H9 (cell line): ENCODE measurements at regions not wholly inside any gene's neighbourhood (a gene's known extent, or its start where the extent isn't known, plus 50 kb on each side); places are given as distances from the start of the nearest gene placed in this dataset.

Experiments used
- DNase-seq: peaks from one replicate; pipeline ENCODE4 v3.0.0-alpha.2; 2017
- H2AFZ ChIP-seq: one replicate; pipeline ENCODE4 v1.6.1; 2013; ENCODE audit warnings: mild to moderate bottlenecking, low read length, control low read depth, moderate library complexity
- H2AK5ac ChIP-seq: 2 replicates; pipeline ENCODE4 v1.6.1; 2013; ENCODE audit warnings: low read length, control low read depth, mixed read lengths; ENCODE audit not compliant: insufficient read length
- H2BK120ac ChIP-seq: one replicate; pipeline ENCODE4 v1.6.1; 2013; ENCODE audit warnings: low read depth, mild to moderate bottlenecking, low read length, control low read depth, inconsistent platforms; ENCODE audit not compliant: poor library complexity, severe bottlenecking
- H2BK12ac ChIP-seq: 2 replicates; pipeline ENCODE4 v1.6.1; 2013; ENCODE audit warnings: low read length, control low read depth, mixed read lengths, low read depth; ENCODE audit not compliant: insufficient read length
- H2BK15ac ChIP-seq: 2 replicates; pipeline ENCODE4 v1.6.1; 2013; ENCODE audit warnings: low read depth, low read length, control low read depth
- H2BK20ac ChIP-seq: one replicate; pipeline ENCODE4 v1.6.1; 2013; ENCODE audit warnings: low read depth, mild to moderate bottlenecking, low read length, control low read depth, inconsistent platforms; ENCODE audit not compliant: poor library complexity, severe bottlenecking
- H2BK5ac ChIP-seq: 2 replicates; pipeline ENCODE4 v1.6.1; 2013; ENCODE audit warnings: low read length, control low read depth, mixed read lengths; ENCODE audit not compliant: insufficient read length
- H3K14ac ChIP-seq: 2 replicates; pipeline ENCODE4 v1.6.1; 2013; ENCODE audit warnings: low read length, control low read depth; ENCODE audit not compliant: insufficient read depth
- H3K18ac ChIP-seq: 2 replicates; pipeline ENCODE4 v1.6.1; 2013; ENCODE audit warnings: low read depth, mild to moderate bottlenecking, mixed read lengths, low read length, control low read depth; ENCODE audit not compliant: insufficient read length
- H3K23ac ChIP-seq: 2 replicates; pipeline ENCODE4 v1.6.1; 2013; ENCODE audit warnings: low read length, control low read depth, mixed read lengths, low read depth; ENCODE audit not compliant: insufficient read length
- H3K23me2 ChIP-seq: 2 replicates; pipeline ENCODE4 v1.6.1; 2013; ENCODE audit warnings: low read depth, mild to moderate bottlenecking, mixed read lengths, low read length, control low read depth; ENCODE audit not compliant: insufficient read length, poor library complexity, severe bottlenecking
- H3K27ac ChIP-seq: 2 replicates; pipeline ENCODE4 v1.5.1; 2013; ENCODE audit warnings: low read length, control low read depth, mixed read lengths, low read depth; ENCODE audit not compliant: insufficient read length
- H3K27me3 ChIP-seq: 2 replicates; pipeline ENCODE4 v1.6.1; 2013; ENCODE audit warnings: low read length, control low read depth, inconsistent platforms; ENCODE audit not compliant: insufficient read depth
- H3K4ac ChIP-seq: 2 replicates; pipeline ENCODE4 v1.6.1; 2013; ENCODE audit warnings: low read depth, mild to moderate bottlenecking, control low read depth, inconsistent platforms, low read length, moderate library complexity
- H3K4me1 ChIP-seq: 2 replicates; pipeline ENCODE4 v1.6.1; 2013; ENCODE audit warnings: low read length, control low read depth, inconsistent platforms; ENCODE audit not compliant: insufficient read depth
- H3K4me2 ChIP-seq: 2 replicates; pipeline ENCODE4 v1.6.1; 2013; ENCODE audit warnings: low read length, control low read depth, mixed read lengths; ENCODE audit not compliant: insufficient read length, insufficient read depth
- H3K56ac ChIP-seq: 2 replicates; pipeline ENCODE4 v1.6.1; 2013; ENCODE audit warnings: low read depth, mild to moderate bottlenecking, mixed read lengths, low read length, control low read depth; ENCODE audit not compliant: insufficient read length
- H3K79me1 ChIP-seq: 2 replicates; pipeline ENCODE4 v1.6.1; 2013; ENCODE audit warnings: low read depth, mild to moderate bottlenecking, moderate library complexity, low read length, control low read depth, inconsistent platforms; ENCODE audit not compliant: insufficient read depth, poor library complexity, severe bottlenecking
- H3K79me2 ChIP-seq: 2 replicates; pipeline ENCODE4 v1.6.1; 2013; ENCODE audit warnings: low read length, control low read depth, inconsistent platforms; ENCODE audit not compliant: insufficient read depth
- H3K9ac ChIP-seq: 2 replicates; pipeline ENCODE4 v1.6.1; 2013; ENCODE audit warnings: low read length, control low read depth, mixed read lengths; ENCODE audit not compliant: insufficient read length; ENCODE audit errors: extremely low read depth
- H3K9me3 ChIP-seq: one replicate; pipeline ENCODE4 v1.6.1; 2013; ENCODE audit warnings: low read depth, low read length, inconsistent platforms; ENCODE audit not compliant: control insufficient read depth
- H3T11ph ChIP-seq: one replicate; pipeline ENCODE4 v1.6.1; 2013; ENCODE audit warnings: mild to moderate bottlenecking, low read length, control low read depth, inconsistent platforms
- H4K20me1 ChIP-seq: one replicate; pipeline ENCODE4 v1.6.1; 2013; ENCODE audit not compliant: control insufficient read depth, insufficient read length, insufficient read depth
- H4K5ac ChIP-seq: 2 replicates; pipeline ENCODE4 v1.6.1; 2013; ENCODE audit warnings: low read depth, mild to moderate bottlenecking, mixed read lengths, low read length, control low read depth; ENCODE audit not compliant: insufficient read length
- H4K8ac ChIP-seq: replicated peaks from 2 replicates; pipeline ENCODE4 v1.6.1; 2013; ENCODE audit warnings: low read length, control low read depth, mixed read lengths, low read depth; ENCODE audit not compliant: insufficient read length
- H4K91ac ChIP-seq: 2 replicates; pipeline ENCODE4 v1.6.1; 2013; ENCODE audit warnings: low read depth, mild to moderate bottlenecking, moderate library complexity, mixed read lengths, low read length, control low read depth; ENCODE audit not compliant: insufficient read length
- H3K27ac Mint-ChIP-seq, 3 experiments: 2 replicates in 2 of 3; 3 replicates in 1 of 3; pipeline ENCODE4 v1.8.0; 2020 to 2021; ENCODE audit warnings: mixed read lengths in 3 of 3, mild to moderate bottlenecking in 1 of 3, moderate library complexity in 1 of 3
- H3K27me3 Mint-ChIP-seq: 2 replicates; pipeline ENCODE4 v1.8.0; 2021; ENCODE audit warnings: low read depth, mild to moderate bottlenecking, moderate library complexity, mixed read lengths
- H3K36me3 Mint-ChIP-seq, 3 experiments: 2 replicates in 2 of 3; 3 replicates in 1 of 3; pipeline ENCODE4 v1.8.0; 2020 to 2021; ENCODE audit warnings: low read depth in 3 of 3, mixed read lengths in 3 of 3; ENCODE audit not compliant: insufficient read depth in 1 of 3
- H3K4me1 Mint-ChIP-seq, 2 experiments: 2 replicates each; pipeline ENCODE4 v1.8.0; 2020; ENCODE audit warnings: mixed read lengths in 2 of 2
- H3K4me3 Mint-ChIP-seq, 2 experiments: 2 replicates in 1 of 2; 3 replicates in 1 of 2; pipeline ENCODE4 v1.8.0; 2020 to 2021; ENCODE audit warnings: mild to moderate bottlenecking in 2 of 2, mixed read lengths in 2 of 2, moderate library complexity in 1 of 2
- H3K9me3 Mint-ChIP-seq, 2 experiments: 2 replicates in 1 of 2; 3 replicates in 1 of 2; pipeline ENCODE4 v1.8.0; 2020; ENCODE audit warnings: mild to moderate bottlenecking in 2 of 2, mixed read lengths in 2 of 2, moderate library complexity in 1 of 2
- WGBS: extraction: QIAGEN DNeasy Blood & Tissue Kit; methylation state at CpG from one replicate; pipeline ENCODE4 v1.1.7; 2013; ENCODE audit warnings: missing lambda C conversion rate, low lambda C conversion rate, mixed read lengths; ENCODE audit not compliant: insufficient read length; ENCODE audit errors: extremely low coverage; 5-methylcytosine and 5-hydroxymethylcytosine counted together
- TF ChIP-seq, protein P1 (sequence below): fragments of 200-600 bp; sonication (generic); conservative IDR thresholded peaks from 3 replicates; pipeline ENCODE4 v1.8.0; 2021; ENCODE audit warnings: antibody characterized with exemption, mild to moderate bottlenecking

DNA sequence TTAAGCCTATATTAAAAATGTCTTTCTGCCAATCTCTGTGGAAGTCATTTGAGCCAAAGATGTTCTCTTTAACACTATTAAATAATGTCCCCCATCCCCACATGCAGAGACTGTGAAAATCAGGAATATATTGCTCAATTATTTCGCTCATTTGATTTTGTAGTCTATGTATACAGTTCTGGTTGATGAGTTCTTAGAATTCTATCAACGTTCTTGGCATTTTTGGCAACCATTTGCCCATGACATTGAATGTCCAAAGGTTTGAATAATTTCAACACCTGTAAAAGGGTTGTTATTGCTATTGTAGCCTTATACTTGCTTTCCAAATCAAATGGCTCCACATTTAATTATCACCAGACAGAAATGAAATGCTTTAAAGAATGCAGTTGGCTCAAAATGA, 536.1 kb downstream of the CAAP1 start:
- Histone ChIP-seq H3K23me2 (no peaks in the 10 kb centered on the region), H4K20me1 (no peaks in the 10 kb centered on the region), H3K14ac (no peak overlapping the region), H4K5ac (no peak overlapping the region), H3K18ac (no peak overlapping the region), H2BK12ac (no peak overlapping the region), H3K56ac (no peak overlapping the region), H3K4me2 (no peak overlapping the region), H2AK5ac (no peak overlapping the region), H3T11ph (no peak overlapping the region), H2BK20ac (no peak overlapping the region), H3K4ac (no peak overlapping the region), H2BK120ac (no peak overlapping the region), H2BK5ac (no peak overlapping the region), H2AFZ (no peak overlapping the region), H3K9me3 (no peaks in the 10 kb centered on the region), H3K27ac (no peak overlapping the region), H4K91ac (no peak overlapping the region), H3K79me2 (no peaks in the 10 kb centered on the region), H3K27me3 (no peaks in the 10 kb centered on the region), H3K23ac (no peak overlapping the region), H4K8ac (no peak overlapping the region), H2BK15ac (no peak overlapping the region), H3K4me1 (no peaks in the 10 kb centered on the region), H3K79me1 (no peaks in the 10 kb centered on the region), H3K9ac (no peak overlapping the region)
- no peaks in the 10 kb centered on the region for H3K36me3 Mint-ChIP-seq
- WGBS = no CpG with 5 or more reads among the region's 2 CpGs
- no peak for DNase-seq
- H3K4me3 Mint-ChIP-seq = no peak overlapping the region
- H3K27ac Mint-ChIP-seq = no peak overlapping the region
- TF ChIP-seq, protein P1, sequence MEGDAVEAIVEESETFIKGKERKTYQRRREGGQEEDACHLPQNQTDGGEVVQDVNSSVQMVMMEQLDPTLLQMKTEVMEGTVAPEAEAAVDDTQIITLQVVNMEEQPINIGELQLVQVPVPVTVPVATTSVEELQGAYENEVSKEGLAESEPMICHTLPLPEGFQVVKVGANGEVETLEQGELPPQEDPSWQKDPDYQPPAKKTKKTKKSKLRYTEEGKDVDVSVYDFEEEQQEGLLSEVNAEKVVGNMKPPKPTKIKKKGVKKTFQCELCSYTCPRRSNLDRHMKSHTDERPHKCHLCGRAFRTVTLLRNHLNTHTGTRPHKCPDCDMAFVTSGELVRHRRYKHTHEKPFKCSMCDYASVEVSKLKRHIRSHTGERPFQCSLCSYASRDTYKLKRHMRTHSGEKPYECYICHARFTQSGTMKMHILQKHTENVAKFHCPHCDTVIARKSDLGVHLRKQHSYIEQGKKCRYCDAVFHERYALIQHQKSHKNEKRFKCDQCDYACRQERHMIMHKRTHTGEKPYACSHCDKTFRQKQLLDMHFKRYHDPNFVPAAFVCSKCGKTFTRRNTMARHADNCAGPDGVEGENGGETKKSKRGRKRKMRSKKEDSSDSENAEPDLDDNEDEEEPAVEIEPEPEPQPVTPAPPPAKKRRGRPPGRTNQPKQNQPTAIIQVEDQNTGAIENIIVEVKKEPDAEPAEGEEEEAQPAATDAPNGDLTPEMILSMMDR = no peak
- no peaks in the 10 kb centered on the region for H3K4me1 Mint-ChIP-seq
- 0 out of 5 replicates have a peak, but pooled peaks cover 2% of the 10 kb centered on the region in 2 experiments for H3K9me3 Mint-ChIP-seq
- no peaks in the 10 kb centered on the region for H3K27me3 Mint-ChIP-seq
